Peyer's patch (tissue), 4 donors: ENCODE measurements at regions not wholly inside any gene's neighbourhood (a gene's known extent, or its start where the extent isn't known, plus 50 kb on each side); places are given as distances from the start of the nearest gene placed in this dataset.

Source experiments
- POLR2A ChIP-seq, 2 donors: fragments of 450-650 bp; IDR thresholded peaks; one replicate each; pipeline ENCODE4 v1.5.1; 2017; ENCODE audit warnings: antibody characterized with exemption in 2 of 2, mild to moderate bottlenecking in 2 of 2, moderate library complexity in 2 of 2
- TF ChIP-seq, protein P1 (sequence below), 6 experiments: fragments of 450-650 bp in 4 of 6; fragments of 200-600 bp in 2 of 6; sonication (generic) in 1 of 6; IDR thresholded peaks; one replicate each; pipeline ENCODE4 v1.5.1; 2017 to 2019; ENCODE audit warnings: antibody characterized with exemption in 6 of 6, mild to moderate bottlenecking in 3 of 6, moderate library complexity in 1 of 6

DNA sequence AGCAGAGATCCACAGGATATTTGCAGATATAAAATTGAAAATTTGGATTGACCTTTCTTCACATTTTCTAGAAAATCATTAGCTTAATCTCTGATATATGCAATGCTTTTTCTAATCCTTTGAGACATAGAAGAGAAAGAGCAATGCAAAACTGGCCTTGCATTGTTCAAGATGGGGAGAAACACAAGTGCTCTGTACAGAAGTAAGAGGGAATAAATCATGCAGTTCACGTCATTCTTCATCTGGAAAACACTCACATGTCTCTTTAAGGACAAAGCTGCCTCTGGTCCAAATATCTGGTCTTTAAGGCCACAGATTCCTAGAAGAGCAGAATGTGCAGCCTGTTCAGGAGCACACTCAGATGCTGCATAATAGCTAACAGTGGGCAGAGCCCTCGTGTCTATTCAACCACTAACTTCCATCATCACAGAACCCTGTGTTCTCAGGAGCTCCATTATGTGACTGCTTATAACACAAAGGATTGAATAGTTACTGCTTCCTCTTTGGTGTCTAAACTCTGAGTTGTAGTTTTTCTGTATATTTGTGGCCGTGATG is 277.5 kb downstream of the PLK2 start:
- TF ChIP-seq, protein P1, sequence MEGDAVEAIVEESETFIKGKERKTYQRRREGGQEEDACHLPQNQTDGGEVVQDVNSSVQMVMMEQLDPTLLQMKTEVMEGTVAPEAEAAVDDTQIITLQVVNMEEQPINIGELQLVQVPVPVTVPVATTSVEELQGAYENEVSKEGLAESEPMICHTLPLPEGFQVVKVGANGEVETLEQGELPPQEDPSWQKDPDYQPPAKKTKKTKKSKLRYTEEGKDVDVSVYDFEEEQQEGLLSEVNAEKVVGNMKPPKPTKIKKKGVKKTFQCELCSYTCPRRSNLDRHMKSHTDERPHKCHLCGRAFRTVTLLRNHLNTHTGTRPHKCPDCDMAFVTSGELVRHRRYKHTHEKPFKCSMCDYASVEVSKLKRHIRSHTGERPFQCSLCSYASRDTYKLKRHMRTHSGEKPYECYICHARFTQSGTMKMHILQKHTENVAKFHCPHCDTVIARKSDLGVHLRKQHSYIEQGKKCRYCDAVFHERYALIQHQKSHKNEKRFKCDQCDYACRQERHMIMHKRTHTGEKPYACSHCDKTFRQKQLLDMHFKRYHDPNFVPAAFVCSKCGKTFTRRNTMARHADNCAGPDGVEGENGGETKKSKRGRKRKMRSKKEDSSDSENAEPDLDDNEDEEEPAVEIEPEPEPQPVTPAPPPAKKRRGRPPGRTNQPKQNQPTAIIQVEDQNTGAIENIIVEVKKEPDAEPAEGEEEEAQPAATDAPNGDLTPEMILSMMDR (IDR thresholded peaks at IDR 0.05): no peak
- TF ChIP-seq POLR2A (IDR thresholded peaks at IDR 0.05): no peak
